ENCODE measurements at regions not wholly inside any gene's neighbourhood (a gene's known extent, or its start where the extent isn't known, plus 50 kb on each side); places are given as distances from the start of the nearest gene placed in this dataset.

DNA sequence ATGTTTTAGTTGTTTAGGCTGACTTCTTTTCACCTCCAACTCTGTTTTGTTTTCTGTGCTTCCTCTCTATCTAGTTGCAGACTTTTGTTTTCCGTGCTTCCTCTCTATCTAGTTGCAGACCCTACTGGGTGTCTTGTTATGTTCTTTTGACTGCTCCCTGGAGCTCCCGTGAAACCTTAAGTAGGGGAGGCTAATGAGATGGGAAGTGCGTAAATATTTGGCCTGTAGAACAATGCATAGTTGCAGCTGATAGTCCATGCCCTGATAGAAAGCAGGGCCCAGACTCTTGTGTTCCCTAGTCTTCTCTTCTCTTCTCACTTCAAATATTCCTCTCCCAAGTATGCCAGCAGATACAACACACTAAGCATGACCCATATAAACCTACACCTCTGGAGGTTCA is 757.0 kb downstream of the BRINP1 start:
- DNase-seq (ENCODE audit: low spot score): no peak
- no peak for ATAC-seq
- Histone ChIP-seq H2AFZ (no peak overlapping the region), H3K27ac (ENCODE audit: low read depth) (no peak overlapping the region), H3K9me2 (ENCODE audit: insufficient read depth) (no peaks in the 10 kb centered on the region; the same call in 1 of the 2 replicates), H3K36me3 (ENCODE audit: insufficient read depth) (no peaks in the 10 kb centered on the region), H3F3A (replicated peaks; ENCODE audit: low read depth) (no peaks in the 10 kb centered on the region), H3K27me3 (ENCODE audit: insufficient read depth) (no peaks in the 10 kb centered on the region), H3K79me2 (replicated peaks; ENCODE audit: insufficient read depth) (no peaks in the 10 kb centered on the region), H3K4me1 (ENCODE audit: insufficient read depth) (no peaks in the 10 kb centered on the region), H3K4me2 (no peak overlapping the region), H4K20me1 (replicated peaks; ENCODE audit: insufficient read depth) (no peaks in the 10 kb centered on the region), H3K4me3 (no peak overlapping the region)
- Mint-ChIP-seq H3K4me1 (no peaks in the 10 kb centered on the region), H3K27ac (no peak overlapping the region), H3K4me3 (no peak overlapping the region), H3K36me3 (ENCODE audit: low read depth) (no peaks in the 10 kb centered on the region), H3K9me3 (peaks cover 9% of the 10 kb centered on the region; the same call in 2 of the 3 replicates), H3K27me3 (ENCODE audit: insufficient read depth, low read depth, poor library complexity) (no peaks in the 10 kb centered on the region)
- TF ChIP-seq, protein P1, sequence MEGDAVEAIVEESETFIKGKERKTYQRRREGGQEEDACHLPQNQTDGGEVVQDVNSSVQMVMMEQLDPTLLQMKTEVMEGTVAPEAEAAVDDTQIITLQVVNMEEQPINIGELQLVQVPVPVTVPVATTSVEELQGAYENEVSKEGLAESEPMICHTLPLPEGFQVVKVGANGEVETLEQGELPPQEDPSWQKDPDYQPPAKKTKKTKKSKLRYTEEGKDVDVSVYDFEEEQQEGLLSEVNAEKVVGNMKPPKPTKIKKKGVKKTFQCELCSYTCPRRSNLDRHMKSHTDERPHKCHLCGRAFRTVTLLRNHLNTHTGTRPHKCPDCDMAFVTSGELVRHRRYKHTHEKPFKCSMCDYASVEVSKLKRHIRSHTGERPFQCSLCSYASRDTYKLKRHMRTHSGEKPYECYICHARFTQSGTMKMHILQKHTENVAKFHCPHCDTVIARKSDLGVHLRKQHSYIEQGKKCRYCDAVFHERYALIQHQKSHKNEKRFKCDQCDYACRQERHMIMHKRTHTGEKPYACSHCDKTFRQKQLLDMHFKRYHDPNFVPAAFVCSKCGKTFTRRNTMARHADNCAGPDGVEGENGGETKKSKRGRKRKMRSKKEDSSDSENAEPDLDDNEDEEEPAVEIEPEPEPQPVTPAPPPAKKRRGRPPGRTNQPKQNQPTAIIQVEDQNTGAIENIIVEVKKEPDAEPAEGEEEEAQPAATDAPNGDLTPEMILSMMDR (conservative IDR thresholded peaks at IDR 0.05; ENCODE audit: low read depth in 2 of 2): no peak
- no peak for TF ChIP-seq NANOG (IDR thresholded peaks at IDR 0.05; ENCODE audit: borderline replicate concordance)
- TF ChIP-seq POLR2AphosphoS5 (IDR thresholded peaks at IDR 0.05; ENCODE audit: low read depth): no peak
- TF ChIP-seq STAT1 (IDR thresholded peaks at IDR 0.05; ENCODE audit: unreplicated experiment): no peak
- no peak for TF ChIP-seq EZH2 (IDR thresholded peaks at IDR 0.05; ENCODE audit: low read depth, unreplicated experiment)
- TF ChIP-seq CREB1 (CRISPR knock-in tag; IDR thresholded peaks at IDR 0.05; ENCODE audit: low read depth): no peak
- TF ChIP-seq, protein P2, sequence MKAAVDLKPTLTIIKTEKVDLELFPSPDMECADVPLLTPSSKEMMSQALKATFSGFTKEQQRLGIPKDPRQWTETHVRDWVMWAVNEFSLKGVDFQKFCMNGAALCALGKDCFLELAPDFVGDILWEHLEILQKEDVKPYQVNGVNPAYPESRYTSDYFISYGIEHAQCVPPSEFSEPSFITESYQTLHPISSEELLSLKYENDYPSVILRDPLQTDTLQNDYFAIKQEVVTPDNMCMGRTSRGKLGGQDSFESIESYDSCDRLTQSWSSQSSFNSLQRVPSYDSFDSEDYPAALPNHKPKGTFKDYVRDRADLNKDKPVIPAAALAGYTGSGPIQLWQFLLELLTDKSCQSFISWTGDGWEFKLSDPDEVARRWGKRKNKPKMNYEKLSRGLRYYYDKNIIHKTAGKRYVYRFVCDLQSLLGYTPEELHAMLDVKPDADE (IDR thresholded peaks at IDR 0.05): no peak
- TF ChIP-seq, protein P3, sequence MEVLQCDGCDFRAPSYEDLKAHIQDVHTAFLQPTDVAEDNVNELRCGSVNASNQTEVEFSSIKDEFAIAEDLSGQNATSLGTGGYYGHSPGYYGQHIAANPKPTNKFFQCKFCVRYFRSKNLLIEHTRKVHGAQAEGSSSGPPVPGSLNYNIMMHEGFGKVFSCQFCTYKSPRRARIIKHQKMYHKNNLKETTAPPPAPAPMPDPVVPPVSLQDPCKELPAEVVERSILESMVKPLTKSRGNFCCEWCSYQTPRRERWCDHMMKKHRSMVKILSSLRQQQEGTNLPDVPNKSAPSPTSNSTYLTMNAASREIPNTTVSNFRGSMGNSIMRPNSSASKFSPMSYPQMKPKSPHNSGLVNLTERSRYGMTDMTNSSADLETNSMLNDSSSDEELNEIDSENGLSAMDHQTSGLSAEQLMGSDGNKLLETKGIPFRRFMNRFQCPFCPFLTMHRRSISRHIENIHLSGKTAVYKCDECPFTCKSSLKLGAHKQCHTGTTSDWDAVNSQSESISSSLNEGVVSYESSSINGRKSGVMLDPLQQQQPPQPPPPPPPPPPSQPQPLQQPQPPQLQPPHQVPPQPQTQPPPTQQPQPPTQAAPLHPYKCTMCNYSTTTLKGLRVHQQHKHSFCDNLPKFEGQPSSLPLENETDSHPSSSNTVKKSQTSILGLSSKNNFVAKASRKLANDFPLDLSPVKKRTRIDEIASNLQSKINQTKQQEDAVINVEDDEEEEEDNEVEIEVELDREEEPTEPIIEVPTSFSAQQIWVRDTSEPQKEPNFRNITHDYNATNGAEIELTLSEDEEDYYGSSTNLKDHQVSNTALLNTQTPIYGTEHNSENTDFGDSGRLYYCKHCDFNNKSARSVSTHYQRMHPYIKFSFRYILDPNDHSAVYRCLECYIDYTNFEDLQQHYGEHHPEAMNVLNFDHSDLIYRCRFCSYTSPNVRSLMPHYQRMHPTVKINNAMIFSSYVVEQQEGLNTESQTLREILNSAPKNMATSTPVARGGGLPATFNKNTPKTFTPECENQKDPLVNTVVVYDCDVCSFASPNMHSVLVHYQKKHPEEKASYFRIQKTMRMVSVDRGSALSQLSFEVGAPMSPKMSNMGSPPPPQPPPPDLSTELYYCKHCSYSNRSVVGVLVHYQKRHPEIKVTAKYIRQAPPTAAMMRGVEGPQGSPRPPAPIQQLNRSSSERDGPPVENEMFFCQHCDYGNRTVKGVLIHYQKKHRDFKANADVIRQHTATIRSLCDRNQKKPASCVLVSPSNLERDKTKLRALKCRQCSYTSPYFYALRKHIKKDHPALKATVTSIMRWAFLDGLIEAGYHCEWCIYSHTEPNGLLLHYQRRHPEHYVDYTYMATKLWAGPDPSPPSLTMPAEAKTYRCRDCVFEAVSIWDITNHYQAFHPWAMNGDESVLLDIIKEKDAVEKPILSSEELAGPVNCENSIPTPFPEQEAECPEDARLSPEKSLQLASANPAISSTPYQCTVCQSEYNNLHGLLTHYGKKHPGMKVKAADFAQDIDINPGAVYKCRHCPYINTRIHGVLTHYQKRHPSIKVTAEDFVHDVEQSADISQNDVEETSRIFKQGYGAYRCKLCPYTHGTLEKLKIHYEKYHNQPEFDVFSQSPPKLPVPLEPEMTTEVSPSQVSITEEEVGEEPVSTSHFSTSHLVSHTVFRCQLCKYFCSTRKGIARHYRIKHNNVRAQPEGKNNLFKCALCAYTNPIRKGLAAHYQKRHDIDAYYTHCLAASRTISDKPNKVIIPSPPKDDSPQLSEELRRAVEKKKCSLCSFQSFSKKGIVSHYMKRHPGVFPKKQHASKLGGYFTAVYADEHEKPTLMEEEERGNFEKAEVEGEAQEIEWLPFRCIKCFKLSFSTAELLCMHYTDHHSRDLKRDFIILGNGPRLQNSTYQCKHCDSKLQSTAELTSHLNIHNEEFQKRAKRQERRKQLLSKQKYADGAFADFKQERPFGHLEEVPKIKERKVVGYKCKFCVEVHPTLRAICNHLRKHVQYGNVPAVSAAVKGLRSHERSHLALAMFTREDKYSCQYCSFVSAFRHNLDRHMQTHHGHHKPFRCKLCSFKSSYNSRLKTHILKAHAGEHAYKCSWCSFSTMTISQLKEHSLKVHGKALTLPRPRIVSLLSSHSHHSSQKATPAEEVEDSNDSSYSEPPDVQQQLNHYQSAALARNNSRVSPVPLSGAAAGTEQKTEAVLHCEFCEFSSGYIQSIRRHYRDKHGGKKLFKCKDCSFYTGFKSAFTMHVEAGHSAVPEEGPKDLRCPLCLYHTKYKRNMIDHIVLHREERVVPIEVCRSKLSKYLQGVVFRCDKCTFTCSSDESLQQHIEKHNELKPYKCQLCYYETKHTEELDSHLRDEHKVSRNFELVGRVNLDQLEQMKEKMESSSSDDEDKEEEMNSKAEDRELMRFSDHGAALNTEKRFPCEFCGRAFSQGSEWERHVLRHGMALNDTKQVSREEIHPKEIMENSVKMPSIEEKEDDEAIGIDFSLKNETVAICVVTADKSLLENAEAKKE (CRISPR knock-in tag; IDR thresholded peaks at IDR 0.05): no peak
- TF ChIP-seq EZH2phosphoT487 (IDR thresholded peaks at IDR 0.05; ENCODE audit: unreplicated experiment): no peak

Data from GM23338 (cell line).